WERI-Rb-1 (cell line): ENCODE measurements at regions not wholly inside any gene's neighbourhood (a gene's known extent, or its start where the extent isn't known, plus 50 kb on each side); places are given as distances from the start of the nearest gene placed in this dataset.

ENCODE experiments used
- DNase-seq: peaks from one replicate; pipeline ENCODE4 v3.0.0-alpha.2; 2020
- H3K27ac ChIP-seq: fragments of 250-450 bp; sonication (Bioruptor Pico); 2 replicates; pipeline ENCODE4 v1.5.1; 2020; ENCODE audit warnings: mild to moderate bottlenecking, moderate library complexity
- H3K27me3 ChIP-seq: fragments of 250-450 bp; sonication (Bioruptor Pico); 2 replicates; pipeline ENCODE4 v1.5.1; 2021; ENCODE audit warnings: mild to moderate bottlenecking, low read depth, moderate library complexity; ENCODE audit not compliant: insufficient read depth, severe bottlenecking
- H3K36me3 ChIP-seq: fragments of 250-450 bp; sonication (Bioruptor Pico); 2 replicates; pipeline ENCODE4 v1.5.1; 2020; ENCODE audit warnings: mild to moderate bottlenecking, moderate library complexity
- H3K4me3 ChIP-seq: 2 replicates; pipeline ENCODE4 v1.5.1; 2011; ENCODE audit warnings: low read depth, mild to moderate bottlenecking, control low read depth, low read length
- H3K9me3 ChIP-seq: fragments of 250-450 bp; sonication (Bioruptor Pico); 2 replicates; pipeline ENCODE4 v1.5.1; 2021; ENCODE audit warnings: mild to moderate bottlenecking, moderate library complexity; ENCODE audit not compliant: severe bottlenecking
- TF ChIP-seq, protein P1 (sequence below): IDR thresholded peaks from 2 replicates; pipeline ENCODE4 v1.5.1; 2011; ENCODE audit warnings: low read depth, mild to moderate bottlenecking, control low read depth, inconsistent platforms, low read length

DNA sequence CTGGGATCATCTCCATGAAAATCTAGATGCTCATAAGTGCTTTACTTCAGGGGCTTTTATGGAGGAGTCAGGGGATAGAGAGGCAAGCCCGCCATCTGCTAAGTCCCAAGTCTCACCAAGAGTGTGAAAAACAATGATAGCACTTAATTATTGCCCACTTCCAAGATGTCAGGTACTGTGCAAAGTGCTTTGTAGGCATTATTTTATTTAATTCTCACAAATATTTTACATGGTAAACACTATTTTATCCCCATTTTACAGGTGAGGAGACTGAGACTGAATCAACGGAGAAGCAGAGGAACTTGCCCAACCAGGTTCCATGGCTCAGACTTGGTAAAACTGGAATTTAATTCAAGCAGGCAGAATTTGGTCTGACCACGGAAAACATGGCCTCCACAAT, 147.5 kb downstream of the ACKR3 start:
- no peak for DNase-seq
- Histone ChIP-seq H3K4me3 (no peak overlapping the region), H3K9me3 (no peaks in the 10 kb centered on the region), H3K36me3 (no peaks in the 10 kb centered on the region), H3K27me3 (no peaks in the 10 kb centered on the region), H3K27ac (no peak overlapping the region)
- TF ChIP-seq, protein P1, sequence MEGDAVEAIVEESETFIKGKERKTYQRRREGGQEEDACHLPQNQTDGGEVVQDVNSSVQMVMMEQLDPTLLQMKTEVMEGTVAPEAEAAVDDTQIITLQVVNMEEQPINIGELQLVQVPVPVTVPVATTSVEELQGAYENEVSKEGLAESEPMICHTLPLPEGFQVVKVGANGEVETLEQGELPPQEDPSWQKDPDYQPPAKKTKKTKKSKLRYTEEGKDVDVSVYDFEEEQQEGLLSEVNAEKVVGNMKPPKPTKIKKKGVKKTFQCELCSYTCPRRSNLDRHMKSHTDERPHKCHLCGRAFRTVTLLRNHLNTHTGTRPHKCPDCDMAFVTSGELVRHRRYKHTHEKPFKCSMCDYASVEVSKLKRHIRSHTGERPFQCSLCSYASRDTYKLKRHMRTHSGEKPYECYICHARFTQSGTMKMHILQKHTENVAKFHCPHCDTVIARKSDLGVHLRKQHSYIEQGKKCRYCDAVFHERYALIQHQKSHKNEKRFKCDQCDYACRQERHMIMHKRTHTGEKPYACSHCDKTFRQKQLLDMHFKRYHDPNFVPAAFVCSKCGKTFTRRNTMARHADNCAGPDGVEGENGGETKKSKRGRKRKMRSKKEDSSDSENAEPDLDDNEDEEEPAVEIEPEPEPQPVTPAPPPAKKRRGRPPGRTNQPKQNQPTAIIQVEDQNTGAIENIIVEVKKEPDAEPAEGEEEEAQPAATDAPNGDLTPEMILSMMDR = no peak

DNA sequence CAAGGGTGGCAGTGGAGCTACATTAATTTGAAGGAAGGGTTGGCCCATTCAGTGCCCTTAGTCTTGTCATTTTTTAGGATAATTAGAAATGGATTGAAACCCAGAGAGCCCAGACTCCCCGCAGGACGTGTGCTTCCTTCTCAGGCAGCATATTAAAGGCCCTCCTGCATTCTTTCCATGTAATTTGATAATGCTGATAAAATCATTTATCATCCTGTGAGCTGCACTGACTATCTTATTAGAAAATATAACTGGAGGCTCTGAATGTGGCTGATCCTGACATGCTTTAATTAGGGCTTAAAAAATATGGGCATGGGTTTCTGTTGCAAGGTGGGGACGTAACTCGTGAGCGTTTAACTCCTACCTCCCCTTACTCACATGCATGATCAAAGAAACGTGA, 148.1 kb downstream of the ACKR3 start:
- TF ChIP-seq, protein P1 = no peak
- Histone ChIP-seq H3K9me3 (no peaks in the 10 kb centered on the region), H3K36me3 (no peaks in the 10 kb centered on the region), H3K4me3 (no peak overlapping the region), H3K27me3 (no peaks in the 10 kb centered on the region), H3K27ac (no peak overlapping the region)
- no peak for DNase-seq

DNA sequence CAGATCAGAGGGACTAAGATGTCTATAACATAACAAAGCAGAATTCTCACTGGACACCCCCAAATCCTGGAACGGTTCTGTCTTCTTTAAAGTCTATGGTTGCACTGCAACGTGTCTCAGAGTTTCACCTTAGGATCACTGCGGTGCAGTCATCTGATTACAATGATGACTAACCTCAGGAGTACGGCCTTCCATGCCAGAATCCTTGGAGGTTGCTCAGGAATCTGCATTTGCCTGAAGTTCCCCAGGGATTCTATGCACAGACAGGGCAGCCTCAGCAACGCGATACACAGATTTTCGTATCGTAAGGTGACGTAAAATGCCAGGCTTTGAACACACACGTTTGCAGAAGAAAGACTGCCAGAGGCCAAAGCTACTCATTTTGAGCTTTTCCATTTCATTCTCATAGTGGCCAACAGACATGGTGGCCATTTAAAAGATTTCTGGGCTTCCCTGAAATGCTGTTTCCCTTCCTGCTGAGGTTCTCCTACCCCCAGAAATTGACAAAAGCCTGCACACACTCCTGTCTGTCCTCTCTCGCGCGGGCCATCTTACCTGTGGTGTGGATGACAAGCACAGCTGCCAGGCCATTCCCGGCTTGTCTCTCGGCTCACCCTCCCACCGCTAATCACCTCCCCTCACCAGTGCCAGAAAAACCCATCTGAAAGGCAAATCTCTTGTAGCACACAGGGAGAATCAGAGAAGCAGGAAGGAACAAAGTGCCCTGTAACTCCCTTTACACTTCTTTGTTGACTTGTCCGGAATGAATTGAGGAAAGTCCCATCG, 148.8 kb downstream of the ACKR3 start:
- TF ChIP-seq, protein P1 = no peak
- Histone ChIP-seq H3K4me3 (no peak overlapping the region), H3K27ac (no peak overlapping the region), H3K9me3 (no peaks in the 10 kb centered on the region), H3K27me3 (no peaks in the 10 kb centered on the region), H3K36me3 (no peaks in the 10 kb centered on the region)
- peak; percentile 26 for DNase-seq

DNA sequence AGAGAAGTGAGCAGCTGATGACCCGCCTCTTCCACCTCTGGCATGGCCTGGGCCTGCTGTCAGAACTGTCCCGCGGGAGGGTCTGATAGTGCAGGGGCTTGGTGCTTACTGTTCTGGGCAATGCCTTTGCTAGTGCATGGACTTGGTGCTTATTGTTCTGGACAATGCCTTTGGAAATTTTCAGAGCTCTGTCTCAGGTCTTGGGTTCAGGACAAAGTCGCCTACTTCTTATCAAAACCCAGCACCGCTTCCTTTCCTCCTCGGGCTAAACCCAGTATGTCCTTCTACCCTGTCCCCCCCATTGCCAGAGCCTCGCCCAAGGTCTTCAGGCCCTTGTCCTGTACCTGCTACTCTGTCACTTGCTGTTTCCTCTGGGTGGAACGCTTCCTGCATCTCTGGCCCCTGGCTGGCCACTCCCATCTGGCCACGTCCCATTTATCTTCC, 149.6 kb downstream of the ACKR3 start:
- Histone ChIP-seq H3K27ac (no peak overlapping the region), H3K4me3 (no peak overlapping the region), H3K36me3 (no peaks in the 10 kb centered on the region), H3K27me3 (no peaks in the 10 kb centered on the region), H3K9me3 (no peaks in the 10 kb centered on the region)
- no peak for DNase-seq
- TF ChIP-seq, protein P1 = no peak

DNA sequence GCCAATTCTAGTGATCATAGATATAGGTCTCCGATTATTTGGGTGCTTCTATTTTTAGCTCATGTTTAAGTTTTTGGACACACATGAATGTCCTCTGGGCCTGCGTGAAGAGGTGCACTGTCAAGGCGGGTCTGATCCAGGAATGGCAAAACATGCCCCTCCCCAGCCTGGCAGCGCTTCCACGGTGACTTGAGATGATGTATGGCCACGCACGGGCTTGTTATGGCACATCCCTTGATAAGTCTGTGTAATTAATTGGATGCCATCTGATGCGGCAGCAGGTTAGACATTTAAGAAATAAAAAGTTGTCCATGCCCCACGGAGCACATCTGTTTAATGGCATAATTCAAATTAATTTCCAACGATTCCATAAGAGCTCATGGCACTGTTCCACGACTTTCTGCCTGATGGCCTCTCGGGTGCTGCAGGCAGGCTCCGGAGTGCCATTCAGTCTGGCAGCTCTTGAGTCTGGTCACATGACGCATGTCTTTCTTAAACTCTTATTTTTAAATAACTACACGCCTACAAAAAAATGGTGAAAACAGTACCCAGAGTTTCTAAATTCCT, 151.4 kb downstream of the ACKR3 start:
- Histone ChIP-seq H3K4me3 (no peak overlapping the region), H3K27me3 (no peaks in the 10 kb centered on the region), H3K9me3 (no peaks in the 10 kb centered on the region), H3K36me3 (no peaks in the 10 kb centered on the region), H3K27ac (no peak overlapping the region)
- TF ChIP-seq, protein P1 = no peak
- no peak for DNase-seq
